Endodermal cell (in vitro differentiated cells): ENCODE measurements at regions not wholly inside any gene's neighbourhood (a gene's known extent, or its start where the extent isn't known, plus 50 kb on each side); places are given as distances from the start of the nearest gene placed in this dataset.

ENCODE experiments used
- DNase-seq: peaks from one replicate; pipeline ENCODE4 v3.0.0-alpha.2; 2017
- H3K27ac ChIP-seq: 2 replicates; pipeline ENCODE4 v1.5.1; 2013; ENCODE audit warnings: mild to moderate bottlenecking, low read depth, low read length, moderate library complexity
- H3K27me3 ChIP-seq: 2 replicates; pipeline ENCODE4 v1.6.1; 2013; ENCODE audit warnings: mild to moderate bottlenecking, low read length, moderate library complexity; ENCODE audit not compliant: insufficient read depth, control insufficient read depth, poor library complexity, severe bottlenecking
- H3K36me3 ChIP-seq: 2 replicates; pipeline ENCODE4 v1.7.0; 2013; ENCODE audit warnings: mild to moderate bottlenecking, low read length, moderate library complexity; ENCODE audit not compliant: control insufficient read depth, insufficient read depth
- H3K4me1 ChIP-seq: one replicate; pipeline ENCODE4 v1.7.0; 2013; ENCODE audit warnings: low read length; ENCODE audit not compliant: control insufficient read depth, insufficient read depth
- H3K4me3 ChIP-seq: 2 replicates; pipeline ENCODE4 v1.5.1; 2013; ENCODE audit warnings: mild to moderate bottlenecking, low read length, moderate library complexity
- H3K9ac ChIP-seq: 2 replicates; pipeline ENCODE4 v1.6.1; 2013; ENCODE audit warnings: mild to moderate bottlenecking, low read length, moderate library complexity; ENCODE audit not compliant: poor library complexity, severe bottlenecking; ENCODE audit errors: extremely low read depth
- H3K9me3 ChIP-seq: 2 replicates; pipeline ENCODE4 v1.6.1; 2013; ENCODE audit warnings: mild to moderate bottlenecking, low read length, moderate library complexity; ENCODE audit not compliant: control insufficient read depth
- H3K27ac Mint-ChIP-seq: 2 replicates; pipeline ENCODE4 v1.8.0; 2020; ENCODE audit warnings: mixed read lengths
- H3K27me3 Mint-ChIP-seq: 2 replicates; pipeline ENCODE4 v1.8.0; 2021; ENCODE audit warnings: mild to moderate bottlenecking, mixed read lengths; ENCODE audit not compliant: insufficient read depth
- H3K36me3 Mint-ChIP-seq: 2 replicates; pipeline ENCODE4 v1.8.0; 2020; ENCODE audit warnings: low read depth, mixed read lengths
- H3K4me1 Mint-ChIP-seq: 2 replicates; pipeline ENCODE4 v1.8.0; 2020; ENCODE audit warnings: mixed read lengths
- H3K4me3 Mint-ChIP-seq: 2 replicates; pipeline ENCODE4 v1.8.0; 2020; ENCODE audit warnings: mild to moderate bottlenecking, moderate library complexity, mixed read lengths
- H3K9me3 Mint-ChIP-seq: 2 replicates; pipeline ENCODE4 v1.8.0; 2020; ENCODE audit warnings: mild to moderate bottlenecking, mixed read lengths
- WGBS, 2 experiments: methylation state at CpG; one replicate each; pipeline versions ENCODE4 v1.1.5 to v1.1.7; 2013; ENCODE audit warnings: missing lambda C conversion rate in 2 of 2, mixed read lengths in 1 of 2; ENCODE audit not compliant: insufficient coverage in 1 of 2, insufficient read length in 1 of 2; 5-methylcytosine and 5-hydroxymethylcytosine counted together
- TF ChIP-seq, protein P1 (sequence below): fragments of 200-600 bp; sonication (generic); conservative IDR thresholded peaks from 2 replicates; pipeline ENCODE4 v1.5.0; 2021; ENCODE audit warnings: antibody characterized with exemption, mild to moderate bottlenecking

DNA sequence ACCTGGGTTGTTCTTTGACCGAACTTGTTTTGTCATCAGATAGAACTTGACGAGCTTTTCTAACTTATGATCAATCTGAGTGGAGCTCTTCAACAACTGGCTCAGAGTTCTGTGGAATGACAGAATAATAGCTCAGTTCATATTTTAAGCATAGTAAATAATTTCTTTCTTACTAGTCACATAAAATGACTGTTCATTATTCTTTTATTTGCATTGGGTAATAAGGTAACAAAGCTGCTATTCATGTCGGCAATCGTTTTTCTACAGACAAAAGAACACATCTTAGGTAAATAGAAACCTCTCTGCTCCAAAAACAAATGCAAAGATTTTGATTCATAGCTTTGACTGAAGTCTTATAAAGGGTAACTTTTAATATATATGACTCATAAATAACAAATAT lies 57.3 kb upstream of the CXCL8 start:
- Histone ChIP-seq H3K9me3 (no peaks in the 10 kb centered on the region), H3K4me1 (no peaks in the 10 kb centered on the region), H3K4me3 (no peak overlapping the region), H3K36me3 (no peaks in the 10 kb centered on the region), H3K9ac (no peak overlapping the region), H3K27ac (no peak overlapping the region), H3K27me3 (no peaks in the 10 kb centered on the region)
- Mint-ChIP-seq H3K4me3 (no peak overlapping the region), H3K36me3 (no peaks in the 10 kb centered on the region), H3K4me1 (no peaks in the 10 kb centered on the region), H3K9me3 (no peaks in the 10 kb centered on the region), H3K27ac (no peak overlapping the region), H3K27me3 (no peaks in the 10 kb centered on the region)
- WGBS, 2 experiments = 94% methylated on average over 2 to 3 of the region's 4 CpGs
- no peak for DNase-seq
- TF ChIP-seq, protein P1, sequence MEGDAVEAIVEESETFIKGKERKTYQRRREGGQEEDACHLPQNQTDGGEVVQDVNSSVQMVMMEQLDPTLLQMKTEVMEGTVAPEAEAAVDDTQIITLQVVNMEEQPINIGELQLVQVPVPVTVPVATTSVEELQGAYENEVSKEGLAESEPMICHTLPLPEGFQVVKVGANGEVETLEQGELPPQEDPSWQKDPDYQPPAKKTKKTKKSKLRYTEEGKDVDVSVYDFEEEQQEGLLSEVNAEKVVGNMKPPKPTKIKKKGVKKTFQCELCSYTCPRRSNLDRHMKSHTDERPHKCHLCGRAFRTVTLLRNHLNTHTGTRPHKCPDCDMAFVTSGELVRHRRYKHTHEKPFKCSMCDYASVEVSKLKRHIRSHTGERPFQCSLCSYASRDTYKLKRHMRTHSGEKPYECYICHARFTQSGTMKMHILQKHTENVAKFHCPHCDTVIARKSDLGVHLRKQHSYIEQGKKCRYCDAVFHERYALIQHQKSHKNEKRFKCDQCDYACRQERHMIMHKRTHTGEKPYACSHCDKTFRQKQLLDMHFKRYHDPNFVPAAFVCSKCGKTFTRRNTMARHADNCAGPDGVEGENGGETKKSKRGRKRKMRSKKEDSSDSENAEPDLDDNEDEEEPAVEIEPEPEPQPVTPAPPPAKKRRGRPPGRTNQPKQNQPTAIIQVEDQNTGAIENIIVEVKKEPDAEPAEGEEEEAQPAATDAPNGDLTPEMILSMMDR = no peak

DNA sequence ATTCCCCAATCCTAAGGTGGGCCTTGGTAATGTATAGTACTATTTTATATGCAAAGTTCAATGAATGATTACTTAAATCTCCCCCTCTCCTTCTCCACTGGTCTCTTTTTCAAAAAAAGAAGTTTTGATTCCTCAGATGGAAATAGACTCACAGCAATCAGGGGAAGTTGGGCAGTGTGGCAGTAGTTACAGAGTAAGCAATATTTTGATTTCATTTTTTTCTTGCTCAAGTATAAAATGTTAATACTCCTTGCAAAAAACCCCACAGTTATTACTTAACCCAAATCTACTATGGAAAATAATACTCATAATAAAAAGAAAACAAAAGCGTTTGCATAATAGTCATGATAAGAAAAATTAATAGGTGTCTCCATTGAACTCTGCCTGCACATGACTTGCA lies 56.9 kb upstream of the CXCL8 start:
- no peaks in the 10 kb centered on the region for H3K27me3 ChIP-seq
- 86% methylated on average over 1 of the region's 1 CpG; no CpG with 5 or more reads in 1 of the 2 experiments for WGBS, 2 experiments
- no peaks in the 10 kb centered on the region for H3K36me3 Mint-ChIP-seq
- H3K27ac Mint-ChIP-seq = no peak overlapping the region
- H3K9me3 Mint-ChIP-seq = no peaks in the 10 kb centered on the region
- H3K9ac ChIP-seq = no peak overlapping the region
- no peaks in the 10 kb centered on the region for H3K4me1 Mint-ChIP-seq
- H3K27me3 Mint-ChIP-seq = no peaks in the 10 kb centered on the region
- H3K4me3 ChIP-seq = no peak overlapping the region
- H3K9me3 ChIP-seq = no peaks in the 10 kb centered on the region
- no peak overlapping the region for H3K27ac ChIP-seq
- no peak for DNase-seq
- TF ChIP-seq, protein P1 = no peak
- no peak overlapping the region for H3K4me3 Mint-ChIP-seq
- H3K4me1 ChIP-seq = no peaks in the 10 kb centered on the region
- no peaks in the 10 kb centered on the region for H3K36me3 ChIP-seq

DNA sequence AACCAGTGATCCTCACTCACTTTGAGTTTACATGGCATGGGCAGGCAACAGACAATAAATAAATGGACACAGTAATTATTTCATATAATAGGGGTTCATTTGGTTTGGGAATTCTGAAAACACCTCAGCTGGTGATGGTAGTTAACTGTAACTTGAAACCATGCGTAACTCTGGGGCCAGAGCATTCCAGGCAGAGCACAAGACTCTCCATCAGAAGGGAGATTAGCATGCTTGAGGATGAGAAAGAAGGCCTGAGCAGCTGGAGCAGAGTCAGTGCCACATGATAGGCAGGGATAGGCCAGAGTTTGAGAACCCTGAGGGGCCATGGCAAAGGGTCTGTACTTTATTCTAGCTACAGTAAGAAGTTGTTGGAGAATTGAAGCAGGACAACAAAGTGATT lies 56.3 kb upstream of the CXCL8 start:
- Mint-ChIP-seq H3K27me3 (no peaks in the 10 kb centered on the region), H3K27ac (no peak overlapping the region), H3K36me3 (no peaks in the 10 kb centered on the region), H3K9me3 (no peaks in the 10 kb centered on the region), H3K4me3 (no peak overlapping the region), H3K4me1 (no peaks in the 10 kb centered on the region)
- 0% methylated on average over 1 of the region's 1 CpG for WGBS, 2 experiments
- no peak for DNase-seq
- H3K9me3 ChIP-seq = no peaks in the 10 kb centered on the region
- no peak overlapping the region for H3K9ac ChIP-seq
- no peaks in the 10 kb centered on the region for H3K27me3 ChIP-seq
- H3K27ac ChIP-seq = no peak overlapping the region
- H3K36me3 ChIP-seq = no peaks in the 10 kb centered on the region
- TF ChIP-seq, protein P1 = no peak
- H3K4me3 ChIP-seq = no peak overlapping the region
- no peaks in the 10 kb centered on the region for H3K4me1 ChIP-seq
